ENCODE measurements at regions not wholly inside any gene's neighbourhood (a gene's known extent, or its start where the extent isn't known, plus 50 kb on each side); places are given as distances from the start of the nearest gene placed in this dataset.

GRCh38 chr1:195962051-195962450 lies 646.2 kb downstream of the KCNT2 start:
- TF ChIP-seq CTCF (conservative IDR thresholded peaks at IDR 0.05; ENCODE audit: low read length) (no peak), EZH2phosphoT487 (IDR thresholded peaks at IDR 0.05; ENCODE audit: borderline replicate concordance) (no peak)

Measured in Loucy (cell line).